HG02970 (cell line): ENCODE measurements at regions not wholly inside any gene's neighbourhood (a gene's known extent, or its start where the extent isn't known, plus 50 kb on each side); places are given as distances from the start of the nearest gene placed in this dataset.
"Not testable (repeated sequence)": the region's sequence is repeated elsewhere in the genome, so short reads cannot be mapped to it uniquely, and the experiment has no call there.

Experiments used
- ATAC-seq: cut with Tn5 transposase; IDR thresholded peaks from one replicate; pipeline ENCODE4 v1.9.1; 2021; ENCODE audit warnings: mild to moderate bottlenecking, moderate library complexity, moderate number of reproducible peaks; ENCODE audit not compliant: unreplicated experiment, low FRiP score

GRCh38 chr2:111596808-111597705, 286.9 kb downstream of the ANAPC1 start:
- not testable (repeated sequence) for ATAC-seq

- not testable (repeated sequence) for ATAC-seq
These were observed 285.0 kb downstream of the ANAPC1 start for GRCh38 chr2:111598944-111599343.

- ATAC-seq, result not testable (repeated sequence)
These were observed 281.7 kb downstream of the ANAPC1 start for GRCh38 chr2:111602259-111602658.

- ATAC-seq, result not testable (repeated sequence)
These were observed 278.2 kb downstream of the ANAPC1 start for GRCh38 chr2:111605798-111606197.

GRCh38 chr2:111606632-111607031, 277.4 kb downstream of the ANAPC1 start:
- not testable (repeated sequence) for ATAC-seq

GRCh38 chr2:111609146-111609844, 274.7 kb downstream of the ANAPC1 start:
- ATAC-seq, result not testable (repeated sequence)

- ATAC-seq, result not testable (repeated sequence)
These were observed 274.0 kb downstream of the ANAPC1 start for GRCh38 chr2:111610035-111610434.

- ATAC-seq, result no peak
These were observed 267.3 kb downstream of the ANAPC1 start for GRCh38 chr2:111616651-111617218.

- ATAC-seq, result no peak
These were observed 266.4 kb downstream of the ANAPC1 start for GRCh38 chr2:111617299-111618225.

GRCh38 chr2:111618226-111618977, 265.6 kb downstream of the ANAPC1 start:
- no peak for ATAC-seq

GRCh38 chr2:111618978-111619902, 264.8 kb downstream of the ANAPC1 start:
- ATAC-seq, result no peak

- ATAC-seq, result no peak
These were observed 263.7 kb downstream of the ANAPC1 start for GRCh38 chr2:111620281-111620680.

GRCh38 chr2:111622859-111623258, 261.1 kb downstream of the ANAPC1 start:
- no peak for ATAC-seq

- no peak for ATAC-seq
These were observed 260.6 kb downstream of the ANAPC1 start for GRCh38 chr2:111623380-111623779.

- no peak for ATAC-seq
These were observed 259.4 kb downstream of the ANAPC1 start for GRCh38 chr2:111624411-111625156.

GRCh38 chr2:111625157-111625537, 258.8 kb downstream of the ANAPC1 start:
- not testable (repeated sequence) for ATAC-seq

- ATAC-seq, result no peak
These were observed 257.7 kb downstream of the ANAPC1 start for GRCh38 chr2:111626037-111626864.
